Right lobe of liver (tissue), 6 donors: ENCODE measurements at regions not wholly inside any gene's neighbourhood (a gene's known extent, or its start where the extent isn't known, plus 50 kb on each side); places are given as distances from the start of the nearest gene placed in this dataset.

Source experiments
- ATAC-seq, 4 donors: fragments of 200-7000 bp; cut with Tn5 transposase; one replicate each; pipeline ENCODE4 v1.9.1; 2020; ENCODE audit warnings: mild to moderate bottlenecking in 4 of 4, moderate library complexity in 4 of 4
- DNase-seq, 3 donors: peaks; one replicate each; pipeline ENCODE4 v3.0.0-alpha.2; 2020
- H3K27ac ChIP-seq, 3 donors: fragments of 200-600 bp; one replicate each; pipeline ENCODE4 v1.8.0; 2022
- H3K27me3 ChIP-seq, 2 donors: fragments of 200-600 bp; one replicate each; pipeline ENCODE4 v1.8.0; 2022
- H3K36me3 ChIP-seq, 4 donors: fragments of 200-600 bp; sonication (generic) in 1 of 4; one replicate each; pipeline versions ENCODE4 v1.5.1 to v1.8.0; 2017 to 2022; ENCODE audit warnings: control low read depth in 1 of 4
- H3K4me1 ChIP-seq, 4 donors: fragments of 200-600 bp; sonication (generic) in 1 of 4; one replicate each; pipeline versions ENCODE4 v1.5.1 to v1.8.0; 2017 to 2022; ENCODE audit warnings: control low read depth in 1 of 4
- H3K4me3 ChIP-seq, 3 donors: fragments of 200-600 bp; one replicate each; pipeline ENCODE4 v1.8.0; 2022
- H3K9me3 ChIP-seq, 4 donors: fragments of 200-600 bp; sonication (generic) in 1 of 4; one replicate each; pipeline versions ENCODE4 v1.5.1 to v1.8.0; 2017 to 2022; ENCODE audit warnings: control low read depth in 1 of 4
- POLR2A ChIP-seq: fragments of 450-650 bp; IDR thresholded peaks from one replicate; pipeline ENCODE4 v1.6.1; 2017; ENCODE audit warnings: antibody characterized with exemption, mild to moderate bottlenecking
- WGBS: methylation state at CpG from one replicate; pipeline ENCODE4 v1.1.6; 2018; ENCODE audit warnings: low coverage, low lambda C conversion rate; ENCODE audit not compliant: insufficient coverage; ENCODE audit errors: missing lambda C conversion rate; 5-methylcytosine and 5-hydroxymethylcytosine counted together
- intact Hi-C, 2 donors: fragments of 100-400 bp; cut with DNase I; formaldehyde crosslinking; loops; one replicate each; pipeline versions ENCODE4 v1.11.2 to v1.14.1; 2022
- TF ChIP-seq, protein P1 (sequence below), 4 donors: fragments of 200-600 bp in 3 of 4; fragments of 450-650 bp in 1 of 4; IDR thresholded peaks; one replicate each; pipeline versions ENCODE4 v1.5.1 to v1.8.0; 2016 to 2022; ENCODE audit warnings: antibody characterized with exemption in 4 of 4, mild to moderate bottlenecking in 2 of 4
- donor health status: DM: no; HTN: yes; CAD: no.
- donor health status: DM: no; HTN: no; CAD: no.
- donor health status: DM: no; HTN: no; CAD: no.
- donor health status: DM: no; HTN: yes; CAD: no.
- donor health status: DM: no; HTN: yes; CAD: no.

DNA sequence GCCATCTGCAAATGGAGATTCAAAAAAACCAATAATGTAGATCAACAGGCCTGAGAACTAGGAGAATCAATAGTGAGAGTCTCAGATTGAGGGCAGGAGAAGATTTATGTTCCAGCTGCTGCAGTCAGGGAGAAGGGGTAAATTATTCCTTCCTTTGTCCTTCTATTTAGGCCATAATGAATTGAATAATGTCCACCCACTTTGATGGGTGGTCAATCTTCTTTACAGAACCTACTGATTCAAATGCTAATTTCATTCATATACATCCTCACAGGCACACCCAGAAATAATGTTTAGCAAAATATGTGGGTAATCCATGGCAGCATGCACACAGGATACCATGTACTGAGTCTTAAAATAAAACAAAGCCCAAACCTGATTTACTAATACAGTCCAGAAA lies 695.3 kb upstream of the REG3G start:
- no peaks in the 10 kb centered on the region for H3K9me3 ChIP-seq
- no peak for ATAC-seq
- H3K27me3 ChIP-seq: no peaks in the 10 kb centered on the region
- no peaks in the 10 kb centered on the region for H3K36me3 ChIP-seq
- TF ChIP-seq POLR2A: no peak
- TF ChIP-seq, protein P1, sequence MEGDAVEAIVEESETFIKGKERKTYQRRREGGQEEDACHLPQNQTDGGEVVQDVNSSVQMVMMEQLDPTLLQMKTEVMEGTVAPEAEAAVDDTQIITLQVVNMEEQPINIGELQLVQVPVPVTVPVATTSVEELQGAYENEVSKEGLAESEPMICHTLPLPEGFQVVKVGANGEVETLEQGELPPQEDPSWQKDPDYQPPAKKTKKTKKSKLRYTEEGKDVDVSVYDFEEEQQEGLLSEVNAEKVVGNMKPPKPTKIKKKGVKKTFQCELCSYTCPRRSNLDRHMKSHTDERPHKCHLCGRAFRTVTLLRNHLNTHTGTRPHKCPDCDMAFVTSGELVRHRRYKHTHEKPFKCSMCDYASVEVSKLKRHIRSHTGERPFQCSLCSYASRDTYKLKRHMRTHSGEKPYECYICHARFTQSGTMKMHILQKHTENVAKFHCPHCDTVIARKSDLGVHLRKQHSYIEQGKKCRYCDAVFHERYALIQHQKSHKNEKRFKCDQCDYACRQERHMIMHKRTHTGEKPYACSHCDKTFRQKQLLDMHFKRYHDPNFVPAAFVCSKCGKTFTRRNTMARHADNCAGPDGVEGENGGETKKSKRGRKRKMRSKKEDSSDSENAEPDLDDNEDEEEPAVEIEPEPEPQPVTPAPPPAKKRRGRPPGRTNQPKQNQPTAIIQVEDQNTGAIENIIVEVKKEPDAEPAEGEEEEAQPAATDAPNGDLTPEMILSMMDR (IDR thresholded peaks at IDR 0.05): no peak
- H3K4me3 ChIP-seq: no peak overlapping the region
- DNase-seq: no peak
- intact Hi-C loops: no loop called here
- H3K27ac ChIP-seq: no peak overlapping the region
- no peaks in the 10 kb centered on the region for H3K4me1 ChIP-seq

DNA sequence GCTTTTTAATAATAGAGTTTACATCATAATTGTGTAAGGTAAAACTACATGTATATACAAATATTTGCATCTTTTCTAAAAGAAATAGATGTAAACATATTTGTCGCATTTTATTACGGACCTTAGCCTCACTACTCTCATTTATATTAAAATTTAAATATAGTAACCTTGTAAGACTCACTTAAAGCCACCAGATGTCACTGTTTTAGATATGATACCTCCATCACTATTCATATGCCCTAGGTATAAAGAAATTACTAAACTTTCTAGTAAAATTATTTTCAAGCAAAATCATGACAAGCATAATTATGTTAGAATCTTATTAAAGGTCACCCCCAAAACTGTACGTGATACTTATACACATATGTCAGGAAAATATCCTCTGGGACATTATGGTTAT lies 674.3 kb upstream of the REG3G start:
- H3K27me3 ChIP-seq: no peaks in the 10 kb centered on the region
- no peak overlapping the region for H3K4me3 ChIP-seq
- ATAC-seq (peak in 1 of 4 donors; percentile 28), DNase-seq (no peak)
- H3K27ac ChIP-seq: no peak overlapping the region
- H3K36me3 ChIP-seq: no peaks in the 10 kb centered on the region
- TF ChIP-seq, protein P1 (IDR thresholded peaks at IDR 0.05): peak in 3 of 4 donors; percentile 11 to 20 (median 12)
- no peak for TF ChIP-seq POLR2A
- H3K9me3 ChIP-seq: no peaks in the 10 kb centered on the region
- H3K4me1 ChIP-seq: no peaks in the 10 kb centered on the region
- intact Hi-C loops: no loop called here
- 47% methylated on average over 3 of the region's 3 CpGs for WGBS

DNA sequence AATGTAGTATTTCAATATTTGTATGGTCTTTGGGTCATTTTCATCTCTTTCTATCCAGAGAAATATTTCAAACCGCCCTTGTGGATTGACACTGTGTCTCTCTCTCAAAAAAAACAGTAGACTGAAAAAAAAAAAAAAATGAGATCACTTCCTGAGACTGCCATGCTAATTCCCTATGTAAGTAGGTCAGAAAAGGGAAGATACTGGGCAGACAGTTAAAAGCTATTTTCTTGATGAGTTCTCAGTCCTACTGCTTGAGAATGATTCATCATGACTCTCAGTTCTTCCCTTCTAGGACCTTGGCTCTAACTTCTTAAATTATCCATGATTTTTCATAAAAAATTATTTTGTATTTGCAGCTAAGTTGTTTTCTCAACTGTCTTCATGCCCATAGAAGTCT lies 672.3 kb upstream of the REG3G start:
- Histone ChIP-seq H3K4me3 (no peak overlapping the region), H3K27me3 (no peaks in the 10 kb centered on the region), H3K9me3 (no peaks in the 10 kb centered on the region), H3K27ac (no peak overlapping the region), H3K4me1 (no peaks in the 10 kb centered on the region), H3K36me3 (no peaks in the 10 kb centered on the region)
- TF ChIP-seq, protein P1 (IDR thresholded peaks at IDR 0.05): no peak
- TF ChIP-seq POLR2A: no peak
- intact Hi-C loops: no loop called here
- 39% methylated on average over 1 of the region's 1 CpG for WGBS
- ATAC-seq (no peak), DNase-seq (no peak)

DNA sequence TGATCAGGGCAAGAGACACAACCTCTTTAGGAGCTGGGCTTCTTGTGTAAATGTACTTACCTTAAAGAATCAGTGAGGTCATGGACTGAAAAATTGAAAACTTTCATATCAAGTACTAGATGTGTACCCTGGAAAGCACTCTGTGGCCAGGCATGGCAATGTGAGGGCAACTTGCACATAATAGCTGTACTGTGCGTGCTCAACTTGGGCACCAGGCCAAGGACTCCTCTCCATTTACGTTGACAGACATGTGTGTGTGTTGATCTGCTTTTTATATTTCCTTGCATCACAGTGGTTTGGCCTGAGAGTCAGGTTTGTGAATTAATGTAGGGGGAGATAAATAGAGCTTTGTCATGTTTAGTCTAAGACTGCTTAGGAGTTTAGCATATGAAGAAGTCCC lies 669.5 kb upstream of the REG3G start:
- DNase-seq (no peak), ATAC-seq (no peak)
- H3K27ac ChIP-seq: no peak overlapping the region
- no peaks in the 10 kb centered on the region for H3K9me3 ChIP-seq
- H3K4me1 ChIP-seq: no peaks in the 10 kb centered on the region
- WGBS: 44% methylated on average over 2 of the region's 2 CpGs
- TF ChIP-seq POLR2A: no peak
- TF ChIP-seq, protein P1 (IDR thresholded peaks at IDR 0.05): no peak
- intact Hi-C loops: no loop called here
- H3K27me3 ChIP-seq: no peaks in the 10 kb centered on the region
- H3K4me3 ChIP-seq: no peak overlapping the region
- H3K36me3 ChIP-seq: no peaks in the 10 kb centered on the region

DNA sequence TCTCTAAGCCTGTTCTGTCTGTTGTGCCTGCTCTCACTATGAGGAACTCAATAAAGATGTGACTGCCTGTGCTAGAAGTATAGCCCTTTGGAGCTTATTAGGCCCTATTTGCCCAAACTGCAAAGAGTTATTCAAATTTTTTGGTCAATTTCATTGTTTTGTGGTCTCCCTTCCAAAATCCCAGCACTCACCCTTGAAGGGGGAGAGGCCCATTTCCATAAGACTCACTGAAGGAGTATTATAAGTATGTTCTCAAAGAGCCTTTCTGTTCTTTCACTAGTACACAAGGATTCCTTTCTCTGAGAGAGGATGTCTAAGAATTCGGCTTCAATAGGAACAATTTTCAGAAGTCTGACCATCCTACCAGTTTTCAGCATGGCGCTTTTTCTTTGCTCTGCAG lies 641.9 kb upstream of the REG3G start:
- TF ChIP-seq, protein P1 (IDR thresholded peaks at IDR 0.05): no peak
- TF ChIP-seq POLR2A: no peak
- H3K4me1 ChIP-seq: no peaks in the 10 kb centered on the region
- H3K27me3 ChIP-seq: no peaks in the 10 kb centered on the region
- ATAC-seq: no peak
- no peaks in the 10 kb centered on the region for H3K9me3 ChIP-seq
- 48% methylated on average over 2 of the region's 2 CpGs for WGBS
- no peak for DNase-seq
- H3K27ac ChIP-seq: no peak overlapping the region
- H3K4me3 ChIP-seq: no peak overlapping the region
- no peaks in the 10 kb centered on the region for H3K36me3 ChIP-seq
- intact Hi-C loops: no loop called here
